GM18870 (cell line): ENCODE measurements at regions not wholly inside any gene's neighbourhood (a gene's known extent, or its start where the extent isn't known, plus 50 kb on each side); places are given as distances from the start of the nearest gene placed in this dataset.
"Not testable (repeated sequence)": the region's sequence is repeated elsewhere in the genome, so short reads cannot be mapped to it uniquely, and the experiment has no call there.

Source experiments
- ATAC-seq: cut with Tn5 transposase; IDR thresholded peaks from one replicate; pipeline ENCODE4 v1.9.1; 2021; ENCODE audit warnings: moderate library complexity; ENCODE audit not compliant: unreplicated experiment

GRCh38 chr12:46884362-46884761, 58.6 kb upstream of the SLC38A4 start:
- no peak for ATAC-seq

- no peak for ATAC-seq
Measured at GRCh38 chr12:46886541-46887041, 60.8 kb upstream of the SLC38A4 start.

GRCh38 chr12:46887870-46888269, 62.1 kb upstream of the SLC38A4 start:
- no peak for ATAC-seq

GRCh38 chr12:46888568-46888967, 62.8 kb upstream of the SLC38A4 start:
- no peak for ATAC-seq

GRCh38 chr12:46891306-46891705, 65.5 kb upstream of the SLC38A4 start:
- no peak for ATAC-seq

- ATAC-seq, result no peak
Measured at GRCh38 chr12:46892034-46892705, 66.4 kb upstream of the SLC38A4 start.

GRCh38 chr12:46892887-46893286, 67.1 kb upstream of the SLC38A4 start:
- ATAC-seq, result no peak

- no peak for ATAC-seq
Measured at GRCh38 chr12:46893434-46893833, 67.6 kb upstream of the SLC38A4 start.

GRCh38 chr12:46895726-46896125, 69.9 kb upstream of the SLC38A4 start:
- no peak for ATAC-seq

- no peak for ATAC-seq
Measured at GRCh38 chr12:46896680-46897079, 70.9 kb upstream of the SLC38A4 start.

- no peak for ATAC-seq
Measured at GRCh38 chr12:46898152-46898931, 72.5 kb upstream of the SLC38A4 start.

- no peak for ATAC-seq
Measured at GRCh38 chr12:46898989-46899388, 73.2 kb upstream of the SLC38A4 start.

GRCh38 chr12:46900734-46901463, 75.1 kb upstream of the SLC38A4 start:
- no peak for ATAC-seq

- no peak for ATAC-seq
Measured at GRCh38 chr12:46901464-46902205, 75.8 kb upstream of the SLC38A4 start.

GRCh38 chr12:46903058-46903457, 77.3 kb upstream of the SLC38A4 start:
- ATAC-seq, result no peak

- ATAC-seq, result no peak
Measured at GRCh38 chr12:46904406-46905238, 78.8 kb upstream of the SLC38A4 start.

GRCh38 chr12:46905239-46905627, 79.4 kb upstream of the SLC38A4 start:
- not testable (repeated sequence) for ATAC-seq

- no peak for ATAC-seq
Measured at GRCh38 chr12:46907791-46908190, 82.0 kb upstream of the SLC38A4 start.

GRCh38 chr12:46908236-46908935, 82.6 kb upstream of the SLC38A4 start:
- peak; percentile 12 for ATAC-seq
